ENCODE measurements at regions not wholly inside any gene's neighbourhood (a gene's known extent, or its start where the extent isn't known, plus 50 kb on each side); places are given as distances from the start of the nearest gene placed in this dataset.

- POLR2A ChIA-PET = no interaction called here
- TF ChIP-seq EZH2phosphoT487 (IDR thresholded peaks at IDR 0.05; ENCODE audit: borderline replicate concordance, low read depth, low read length) (no peak), CTCF (conservative IDR thresholded peaks at IDR 0.05; ENCODE audit: low read length) (no peak)
- no peaks in the 10 kb centered on the region for H3K79me2 ChIP-seq (ENCODE audit: insufficient read depth, low read depth, low read length)
- H3K27ac ChIP-seq (ENCODE audit: low read depth, low read length, poor library complexity, severe bottlenecking) = no peak overlapping the region
- DNase-seq (ENCODE audit: low spot score) = no peak
- H3K4me1 ChIP-seq (ENCODE audit: insufficient read depth, low read length, poor library complexity, severe bottlenecking) = no peaks in the 10 kb centered on the region
- no peaks in the 10 kb centered on the region for H3K36me3 ChIP-seq (ENCODE audit: insufficient read depth, low read length)
- H3K9me2 ChIP-seq (ENCODE audit: insufficient read depth, low read length) = no peaks in the 10 kb centered on the region
- CTCF ChIA-PET (ENCODE audit: unreplicated experiment) = no interaction called here
- H3K4me2 ChIP-seq (ENCODE audit: low read length) = no peak overlapping the region
- intact Hi-C loops (cut with micrococcal nuclease; ENCODE audit: unreplicated experiment) = no loop called here
- H4K20me1 ChIP-seq (ENCODE audit: insufficient read depth, low read length) = no peaks in the 10 kb centered on the region
- H3K9me3 ChIP-seq (ENCODE audit: low read length) = no peaks in the 10 kb centered on the region
- H2AFZ ChIP-seq (ENCODE audit: low read length) = no peak overlapping the region
- H3K4me3 ChIP-seq (ENCODE audit: low read depth, low read length, poor library complexity, severe bottlenecking) = no peak overlapping the region
- no TSS peak for BruUV-seq (replicated peaks)
These were observed 2186.8 kb upstream of the CELF4 start for GRCh38 chr18:39752351-39752750.

GRCh38 chr18:39751921-39752320 lies 2186.3 kb upstream of the CELF4 start:
- no peak overlapping the region for H3K4me2 ChIP-seq (ENCODE audit: low read length)
- no peaks in the 10 kb centered on the region for H3K9me3 ChIP-seq (ENCODE audit: low read length)
- H3K27ac ChIP-seq (ENCODE audit: low read depth, low read length, poor library complexity, severe bottlenecking) = no peak overlapping the region
- no peaks in the 10 kb centered on the region for H3K79me2 ChIP-seq (ENCODE audit: insufficient read depth, low read depth, low read length)
- no peaks in the 10 kb centered on the region for H3K9me2 ChIP-seq (ENCODE audit: insufficient read depth, low read length)
- no TSS peak for BruUV-seq (replicated peaks)
- H2AFZ ChIP-seq (ENCODE audit: low read length) = no peak overlapping the region
- ChIA-PET POLR2A (no interaction called here), CTCF (ENCODE audit: unreplicated experiment) (no interaction called here)
- H3K4me1 ChIP-seq (ENCODE audit: insufficient read depth, low read length, poor library complexity, severe bottlenecking) = no peaks in the 10 kb centered on the region
- TF ChIP-seq EZH2phosphoT487 (IDR thresholded peaks at IDR 0.05; ENCODE audit: borderline replicate concordance, low read depth, low read length) (no peak), CTCF (conservative IDR thresholded peaks at IDR 0.05; ENCODE audit: low read length) (no peak)
- H4K20me1 ChIP-seq (ENCODE audit: insufficient read depth, low read length) = no peaks in the 10 kb centered on the region
- intact Hi-C loops (cut with micrococcal nuclease; ENCODE audit: unreplicated experiment) = no loop called here
- no peak for DNase-seq (ENCODE audit: low spot score)
- H3K36me3 ChIP-seq (ENCODE audit: insufficient read depth, low read length) = no peaks in the 10 kb centered on the region
- no peak overlapping the region for H3K4me3 ChIP-seq (ENCODE audit: low read depth, low read length, poor library complexity, severe bottlenecking)

- TF ChIP-seq CTCF (conservative IDR thresholded peaks at IDR 0.05; ENCODE audit: low read length) (no peak), EZH2phosphoT487 (IDR thresholded peaks at IDR 0.05; ENCODE audit: borderline replicate concordance, low read depth, low read length) (no peak)
- no TSS peak for BruUV-seq (replicated peaks)
These were observed 2185.6 kb upstream of the CELF4 start for GRCh38 chr18:39751161-39751560.

More at GRCh38 chr18:39751161-39751560, 2185.6 kb upstream of the CELF4 start:
- H3K36me3 ChIP-seq (ENCODE audit: insufficient read depth, low read length) = no peaks in the 10 kb centered on the region
- no peaks in the 10 kb centered on the region for H4K20me1 ChIP-seq (ENCODE audit: insufficient read depth, low read length)
- no peak for DNase-seq (ENCODE audit: low spot score)
- no peak overlapping the region for H3K4me2 ChIP-seq (ENCODE audit: low read length)
- no peak overlapping the region for H3K27ac ChIP-seq (ENCODE audit: low read depth, low read length, poor library complexity, severe bottlenecking)
- no peaks in the 10 kb centered on the region for H3K4me1 ChIP-seq (ENCODE audit: insufficient read depth, low read length, poor library complexity, severe bottlenecking)
- POLR2A ChIA-PET = no interaction called here
- H3K79me2 ChIP-seq (ENCODE audit: insufficient read depth, low read depth, low read length) = no peaks in the 10 kb centered on the region
- CTCF ChIA-PET (ENCODE audit: unreplicated experiment) = no interaction called here
- no peaks in the 10 kb centered on the region for H3K9me2 ChIP-seq (ENCODE audit: insufficient read depth, low read length)
- no peak overlapping the region for H2AFZ ChIP-seq (ENCODE audit: low read length)
- no peaks in the 10 kb centered on the region for H3K9me3 ChIP-seq (ENCODE audit: low read length)
- intact Hi-C loops (cut with micrococcal nuclease; ENCODE audit: unreplicated experiment) = no loop called here
- no peak overlapping the region for H3K4me3 ChIP-seq (ENCODE audit: low read depth, low read length, poor library complexity, severe bottlenecking)
